ENCODE measurements at regions not wholly inside any gene's neighbourhood (a gene's known extent, or its start where the extent isn't known, plus 50 kb on each side); places are given as distances from the start of the nearest gene placed in this dataset.

- DNase-seq (ENCODE audit: low read depth): no peak
Measured at GRCh38 chr14:87524011-87524410, 469.0 kb downstream of the GALC start.

GRCh38 chr14:87522575-87522974 lies 470.4 kb downstream of the GALC start:
- no peak for DNase-seq (ENCODE audit: low read depth)

GRCh38 chr14:87508333-87508732 lies 484.6 kb downstream of the GALC start:
- no peak for DNase-seq (ENCODE audit: low read depth)

GRCh38 chr14:87503711-87504110 lies 489.3 kb downstream of the GALC start:
- no peak for DNase-seq (ENCODE audit: low read depth)

- no peak for DNase-seq (ENCODE audit: low read depth)
Measured at GRCh38 chr14:87497301-87497700, 495.7 kb downstream of the GALC start.

- no peak for DNase-seq (ENCODE audit: low read depth)
Measured at GRCh38 chr14:87494010-87494409, 499.0 kb downstream of the GALC start.

- no peak for DNase-seq (ENCODE audit: low read depth)
Measured at GRCh38 chr14:87492561-87492960, 500.4 kb downstream of the GALC start.

- DNase-seq (ENCODE audit: low read depth): no peak
Measured at GRCh38 chr14:87491816-87492215, 501.2 kb downstream of the GALC start.

- no peak for DNase-seq (ENCODE audit: low read depth)
Measured at GRCh38 chr14:87489196-87489819, 503.7 kb downstream of the GALC start.

- DNase-seq (ENCODE audit: low read depth): no peak
Measured at GRCh38 chr14:87483271-87484260, 509.4 kb downstream of the GALC start.

- DNase-seq (ENCODE audit: low read depth): no peak
Measured at GRCh38 chr14:87468531-87468930, 524.5 kb downstream of the GALC start.

- DNase-seq (ENCODE audit: low read depth): no peak
Measured at GRCh38 chr14:87467578-87467977, 525.4 kb downstream of the GALC start.

GRCh38 chr14:87465770-87466169 lies 527.2 kb downstream of the GALC start:
- DNase-seq (ENCODE audit: low read depth): no peak

- DNase-seq (ENCODE audit: low read depth): no peak
Measured at GRCh38 chr14:87461704-87462103, 531.3 kb downstream of the GALC start.

- DNase-seq (ENCODE audit: low read depth): no peak
Measured at GRCh38 chr14:87457720-87458119, 535.3 kb downstream of the GALC start.

GRCh38 chr14:87450193-87450592 lies 542.8 kb downstream of the GALC start:
- no peak for DNase-seq (ENCODE audit: low read depth)

GRCh38 chr14:87449016-87449415 lies 544.0 kb downstream of the GALC start:
- DNase-seq (ENCODE audit: low read depth): no peak

- no peak for DNase-seq (ENCODE audit: low read depth)
Measured at GRCh38 chr14:87443787-87444186, 549.2 kb downstream of the GALC start.

GRCh38 chr14:87443039-87443438 lies 549.9 kb downstream of the GALC start:
- no peak for DNase-seq (ENCODE audit: low read depth)

- no peak for DNase-seq (ENCODE audit: low read depth)
Measured at GRCh38 chr14:87437158-87437557, 555.8 kb downstream of the GALC start.

GRCh38 chr14:87434680-87435079 lies 558.3 kb downstream of the GALC start:
- DNase-seq (ENCODE audit: low read depth): no peak

- no peak for DNase-seq (ENCODE audit: low read depth)
Measured at GRCh38 chr14:87434011-87434410, 559.0 kb downstream of the GALC start.

GRCh38 chr14:87432698-87433097 lies 560.3 kb downstream of the GALC start:
- DNase-seq (ENCODE audit: low read depth): no peak
